Panc1 (cell line): ENCODE measurements at regions not wholly inside any gene's neighbourhood (a gene's known extent, or its start where the extent isn't known, plus 50 kb on each side); places are given as distances from the start of the nearest gene placed in this dataset.
"Not testable (repeated sequence)": the region's sequence is repeated elsewhere in the genome, so short reads cannot be mapped to it uniquely, and the experiment has no call there.

Experiments
- ATAC-seq: fragments of 200-7000 bp; cut with Tn5 transposase; 2 replicates; pipeline ENCODE4 v1.9.1; 2020; ENCODE audit warnings: mild to moderate bottlenecking, moderate library complexity
- BruUV-seq: library from RNA; stranded (reverse); fragments of 400-500 nt; replicated peaks from 2 replicates; lab custom pipeline; 2021; lab: Mats Ljungman, UMichigan
- CTCF ChIA-PET: fragments of 300-600 bp; sonication (Branson Sonifier 250); formaldehyde crosslinking; loops from one replicate; lab custom pipeline; 2022; ENCODE audit warnings: antibody characterized with exemption; lab: Charles Lee
- POLR2A ChIA-PET: fragments of 300-600 bp; sonication (Branson Sonifier 250); formaldehyde crosslinking; loops from one replicate; lab custom pipeline; 2022; ENCODE audit warnings: antibody characterized with exemption; lab: Charles Lee
- DNase-seq: peaks from one replicate; pipeline ENCODE4 v3.0.0-alpha.2; 2010; ENCODE audit warnings: low read depth, low spot score
- H3K27ac ChIP-seq: 2 replicates; pipeline ENCODE4 v1.5.1; 2011; ENCODE audit warnings: mild to moderate bottlenecking, low read length, inconsistent platforms
- H3K27me3 ChIP-seq: fragments of 200-500 bp; sonication (Bioruptor generic); 2 replicates; pipeline ENCODE4 v1.6.0; 2014; ENCODE audit warnings: low read length, inconsistent platforms; ENCODE audit not compliant: control insufficient read depth, insufficient read depth
- H3K36me3 ChIP-seq: fragments of 200-500 bp; sonication (Bioruptor generic); 2 replicates; pipeline ENCODE4 v1.5.1; 2014; ENCODE audit warnings: inconsistent platforms, mild to moderate bottlenecking, low read length, moderate library complexity; ENCODE audit not compliant: control insufficient read depth, insufficient read depth
- H3K4me1 ChIP-seq: 2 replicates; pipeline ENCODE4 v1.5.1; 2011; ENCODE audit warnings: inconsistent platforms, mild to moderate bottlenecking, low read length, moderate library complexity; ENCODE audit not compliant: control insufficient read depth, insufficient read depth
- H3K4me3 ChIP-seq, 2 experiments: 2 replicates each; pipeline ENCODE4 v1.5.1; 2011 to 2012; ENCODE audit warnings: low read depth in 2 of 2, low read length in 2 of 2, mild to moderate bottlenecking in 2 of 2, inconsistent platforms in 1 of 2, moderate library complexity in 1 of 2
- H3K9me3 ChIP-seq: fragments of 200-500 bp; sonication (Bioruptor generic); 2 replicates; pipeline ENCODE4 v1.5.1; 2014; ENCODE audit warnings: low read depth, mild to moderate bottlenecking, inconsistent platforms, low read length, moderate library complexity; ENCODE audit not compliant: control insufficient read depth, insufficient read depth
- POLR2AphosphoS5 ChIP-seq: IDR thresholded peaks from 2 replicates; pipeline ENCODE4 v1.6.1; 2012; ENCODE audit warnings: mild to moderate bottlenecking, low read depth, low read length, moderate library complexity
- SIN3A ChIP-seq: IDR thresholded peaks from 2 replicates; pipeline ENCODE4 v1.6.1; 2012; ENCODE audit warnings: low read depth, mild to moderate bottlenecking, low read length, moderate library complexity, borderline replicate concordance; ENCODE audit not compliant: insufficient read depth
- TCF7L2 ChIP-seq: IDR thresholded peaks from 2 replicates; pipeline ENCODE4 v1.6.1; 2011; ENCODE audit warnings: mild to moderate bottlenecking, low read depth, low read length, inconsistent platforms
- in situ Hi-C: cut with HindIII; loops from 2 replicates; pipeline ENCODE4 v1.10.0; 2016; ENCODE audit warnings: low sequenced_read_pairs, low pct_unique_long_range_greater_than_20kb
- intact Hi-C: fragments of 100-400 bp; cut with micrococcal nuclease; formaldehyde crosslinking; loops from one replicate; pipeline ENCODE4 v1.10.0; 2022; ENCODE audit not compliant: unreplicated experiment
- TF ChIP-seq, protein P1 (sequence below), 2 experiments: IDR thresholded peaks; 2 replicates each; pipeline ENCODE4 v1.6.1; 2011 to 2012; ENCODE audit warnings: low read depth in 2 of 2, control low read depth in 1 of 2, low read length in 1 of 2, mild to moderate bottlenecking in 1 of 2, moderate library complexity in 1 of 2; ENCODE audit not compliant: insufficient read depth in 1 of 2
- TF ChIP-seq, protein P2 (sequence below): fragments of 450-650 bp; IDR thresholded peaks from 2 replicates; pipeline ENCODE4 v1.5.1; 2017; ENCODE audit warnings: mild to moderate bottlenecking

DNA sequence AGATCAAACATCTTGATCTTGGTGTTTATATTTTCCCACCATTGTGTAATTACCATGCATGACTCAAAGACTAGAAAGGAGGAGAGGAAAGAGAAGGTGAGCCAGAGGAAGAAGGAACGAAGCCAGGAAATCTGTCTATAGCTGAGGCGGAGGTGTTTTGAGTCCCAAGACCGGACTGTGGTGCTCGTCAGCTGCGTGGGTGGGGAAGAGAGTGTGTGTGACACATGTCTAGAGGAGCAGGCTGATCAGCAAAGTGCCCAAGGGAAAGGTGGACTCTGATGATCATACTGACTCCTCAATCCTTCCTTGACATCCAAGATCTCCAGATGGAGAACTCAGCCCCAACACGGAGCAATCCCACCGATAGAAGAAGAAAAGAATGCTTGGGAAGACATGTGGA, 189.5 kb upstream of the MINDY3 start:
- intact Hi-C loops (no loop called here), in situ Hi-C loops (no loop called here)
- TF ChIP-seq POLR2AphosphoS5 (no peak), TCF7L2 (no peak), SIN3A (no peak)
- TF ChIP-seq, protein P1, sequence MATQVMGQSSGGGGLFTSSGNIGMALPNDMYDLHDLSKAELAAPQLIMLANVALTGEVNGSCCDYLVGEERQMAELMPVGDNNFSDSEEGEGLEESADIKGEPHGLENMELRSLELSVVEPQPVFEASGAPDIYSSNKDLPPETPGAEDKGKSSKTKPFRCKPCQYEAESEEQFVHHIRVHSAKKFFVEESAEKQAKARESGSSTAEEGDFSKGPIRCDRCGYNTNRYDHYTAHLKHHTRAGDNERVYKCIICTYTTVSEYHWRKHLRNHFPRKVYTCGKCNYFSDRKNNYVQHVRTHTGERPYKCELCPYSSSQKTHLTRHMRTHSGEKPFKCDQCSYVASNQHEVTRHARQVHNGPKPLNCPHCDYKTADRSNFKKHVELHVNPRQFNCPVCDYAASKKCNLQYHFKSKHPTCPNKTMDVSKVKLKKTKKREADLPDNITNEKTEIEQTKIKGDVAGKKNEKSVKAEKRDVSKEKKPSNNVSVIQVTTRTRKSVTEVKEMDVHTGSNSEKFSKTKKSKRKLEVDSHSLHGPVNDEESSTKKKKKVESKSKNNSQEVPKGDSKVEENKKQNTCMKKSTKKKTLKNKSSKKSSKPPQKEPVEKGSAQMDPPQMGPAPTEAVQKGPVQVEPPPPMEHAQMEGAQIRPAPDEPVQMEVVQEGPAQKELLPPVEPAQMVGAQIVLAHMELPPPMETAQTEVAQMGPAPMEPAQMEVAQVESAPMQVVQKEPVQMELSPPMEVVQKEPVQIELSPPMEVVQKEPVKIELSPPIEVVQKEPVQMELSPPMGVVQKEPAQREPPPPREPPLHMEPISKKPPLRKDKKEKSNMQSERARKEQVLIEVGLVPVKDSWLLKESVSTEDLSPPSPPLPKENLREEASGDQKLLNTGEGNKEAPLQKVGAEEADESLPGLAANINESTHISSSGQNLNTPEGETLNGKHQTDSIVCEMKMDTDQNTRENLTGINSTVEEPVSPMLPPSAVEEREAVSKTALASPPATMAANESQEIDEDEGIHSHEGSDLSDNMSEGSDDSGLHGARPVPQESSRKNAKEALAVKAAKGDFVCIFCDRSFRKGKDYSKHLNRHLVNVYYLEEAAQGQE (IDR thresholded peaks at IDR 0.05; ENCODE audit: insufficient read depth in 1 of 2, low read depth in 2 of 2, low read length in 1 of 2): no peak
- TF ChIP-seq, protein P2, sequence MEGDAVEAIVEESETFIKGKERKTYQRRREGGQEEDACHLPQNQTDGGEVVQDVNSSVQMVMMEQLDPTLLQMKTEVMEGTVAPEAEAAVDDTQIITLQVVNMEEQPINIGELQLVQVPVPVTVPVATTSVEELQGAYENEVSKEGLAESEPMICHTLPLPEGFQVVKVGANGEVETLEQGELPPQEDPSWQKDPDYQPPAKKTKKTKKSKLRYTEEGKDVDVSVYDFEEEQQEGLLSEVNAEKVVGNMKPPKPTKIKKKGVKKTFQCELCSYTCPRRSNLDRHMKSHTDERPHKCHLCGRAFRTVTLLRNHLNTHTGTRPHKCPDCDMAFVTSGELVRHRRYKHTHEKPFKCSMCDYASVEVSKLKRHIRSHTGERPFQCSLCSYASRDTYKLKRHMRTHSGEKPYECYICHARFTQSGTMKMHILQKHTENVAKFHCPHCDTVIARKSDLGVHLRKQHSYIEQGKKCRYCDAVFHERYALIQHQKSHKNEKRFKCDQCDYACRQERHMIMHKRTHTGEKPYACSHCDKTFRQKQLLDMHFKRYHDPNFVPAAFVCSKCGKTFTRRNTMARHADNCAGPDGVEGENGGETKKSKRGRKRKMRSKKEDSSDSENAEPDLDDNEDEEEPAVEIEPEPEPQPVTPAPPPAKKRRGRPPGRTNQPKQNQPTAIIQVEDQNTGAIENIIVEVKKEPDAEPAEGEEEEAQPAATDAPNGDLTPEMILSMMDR: no peak
- Histone ChIP-seq H3K27ac (no peak overlapping the region), H3K4me1 (no peaks in the 10 kb centered on the region), H3K27me3 (no peaks in the 10 kb centered on the region), H3K9me3 (no peaks in the 10 kb centered on the region), H3K36me3 (no peaks in the 10 kb centered on the region), H3K4me3 (no peak overlapping the region)
- ChIA-PET POLR2A (no interaction called here), CTCF (no interaction called here)
- BruUV-seq: no TSS peak
- no peak for DNase-seq
- ATAC-seq: no peak

DNA sequence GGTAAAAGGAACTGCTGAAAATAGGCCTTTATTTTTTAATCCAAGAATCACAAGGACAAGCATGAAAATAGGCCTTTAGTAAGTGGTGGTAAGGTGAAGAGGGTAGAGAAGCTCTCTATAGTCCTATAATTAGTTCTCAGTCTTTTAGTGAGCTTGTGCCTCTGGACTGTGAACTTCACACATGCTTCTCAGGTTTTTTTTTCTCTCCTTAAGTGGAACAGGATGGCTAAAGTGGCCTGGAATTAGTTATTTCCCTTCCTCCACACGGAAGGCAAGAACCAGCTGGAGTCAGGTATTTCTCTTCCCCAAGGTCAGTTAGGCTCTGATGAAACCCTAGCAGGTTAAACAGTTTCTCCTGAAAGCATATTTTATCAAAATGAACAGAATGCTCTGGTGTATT, 203.0 kb upstream of the MINDY3 start:
- Histone ChIP-seq H3K36me3 (no peaks in the 10 kb centered on the region), H3K27me3 (no peaks in the 10 kb centered on the region), H3K4me3 (no peak overlapping the region), H3K27ac (no peak overlapping the region), H3K9me3 (no peaks in the 10 kb centered on the region), H3K4me1 (no peaks in the 10 kb centered on the region)
- intact Hi-C loops: no loop called here
- CTCF ChIA-PET: no interaction called here
- ATAC-seq (no peak), DNase-seq (no peak)
- TF ChIP-seq SIN3A (no peak), POLR2AphosphoS5 (no peak), TCF7L2 (no peak)
- TF ChIP-seq, protein P1 (IDR thresholded peaks at IDR 0.05; ENCODE audit: insufficient read depth in 1 of 2, low read depth in 2 of 2, low read length in 1 of 2): no peak
- TF ChIP-seq, protein P2: no peak
- BruUV-seq: no TSS peak
- in situ Hi-C loops: no loop called here
- POLR2A ChIA-PET: no interaction called here

DNA sequence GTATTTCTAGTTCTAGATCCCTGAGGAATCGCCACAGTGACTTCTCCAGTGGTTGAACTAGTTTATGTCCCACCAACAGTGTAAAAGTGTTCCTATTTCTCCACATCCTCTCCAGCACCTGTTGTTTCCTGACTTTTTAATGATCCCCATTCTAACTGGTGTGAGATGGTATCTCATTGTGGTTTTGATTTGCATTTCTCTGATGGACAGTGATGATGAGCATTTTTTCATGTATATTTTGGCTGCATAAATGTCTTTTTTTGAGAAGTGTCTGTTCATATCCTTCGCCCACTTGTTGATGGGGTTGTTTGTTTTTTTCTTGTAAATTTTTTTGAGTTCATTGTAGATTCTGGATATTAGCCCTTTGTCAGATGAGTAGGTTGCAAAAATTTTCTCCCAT, 223.2 kb upstream of the MINDY3 start:
- H3K27me3 ChIP-seq, H3K9me3 ChIP-seq, ATAC-seq, DNase-seq, POLR2A ChIA-PET, H3K36me3 ChIP-seq, BruUV-seq, H3K4me1 ChIP-seq, H3K27ac ChIP-seq, H3K4me3 ChIP-seq, CTCF ChIA-PET, in situ Hi-C loops, intact Hi-C loops: not testable (repeated sequence)
